Left ventricle myocardium inferior (tissue), 1 donor: ENCODE measurements at regions not wholly inside any gene's neighbourhood (a gene's known extent, or its start where the extent isn't known, plus 50 kb on each side); places are given as distances from the start of the nearest gene placed in this dataset.
"Not testable (repeated sequence)": the region's sequence is repeated elsewhere in the genome, so short reads cannot be mapped to it uniquely, and the experiment has no call there.

ENCODE experiments used
- DNase-seq: peaks from one replicate; pipeline ENCODE4 v3.0.0-alpha.2; 2020
- H3K27ac ChIP-seq: fragments of 200-600 bp; replicated peaks from 2 replicates; pipeline ENCODE4 v1.8.0; 2021
- H3K27me3 ChIP-seq: fragments of 200-600 bp; 2 replicates; pipeline ENCODE4 v1.8.0; 2021; ENCODE audit warnings: low read depth
- H3K36me3 ChIP-seq: fragments of 200-600 bp; 2 replicates; pipeline ENCODE4 v1.8.0; 2021
- H3K4me1 ChIP-seq: fragments of 200-600 bp; 2 replicates; pipeline ENCODE4 v1.8.0; 2021
- H3K4me3 ChIP-seq: fragments of 200-600 bp; 2 replicates; pipeline ENCODE4 v1.8.0; 2021; ENCODE audit warnings: mild to moderate bottlenecking, moderate library complexity
- H3K9me3 ChIP-seq: fragments of 200-600 bp; replicated peaks from 2 replicates; pipeline ENCODE4 v1.8.0; 2021
- intact Hi-C: fragments of 100-400 bp; cut with micrococcal nuclease; formaldehyde crosslinking; loops from one replicate; pipeline ENCODE4 v1.11.0; 2022
- TF ChIP-seq, protein P1 (sequence below): fragments of 200-600 bp; IDR thresholded peaks from 2 replicates; pipeline ENCODE4 v1.8.0; 2021; ENCODE audit warnings: antibody characterized with exemption, mild to moderate bottlenecking, borderline replicate concordance
- donor health status: DM: no; HTN: yes; CAD: no; lungs with severe emphysema.

DNA sequence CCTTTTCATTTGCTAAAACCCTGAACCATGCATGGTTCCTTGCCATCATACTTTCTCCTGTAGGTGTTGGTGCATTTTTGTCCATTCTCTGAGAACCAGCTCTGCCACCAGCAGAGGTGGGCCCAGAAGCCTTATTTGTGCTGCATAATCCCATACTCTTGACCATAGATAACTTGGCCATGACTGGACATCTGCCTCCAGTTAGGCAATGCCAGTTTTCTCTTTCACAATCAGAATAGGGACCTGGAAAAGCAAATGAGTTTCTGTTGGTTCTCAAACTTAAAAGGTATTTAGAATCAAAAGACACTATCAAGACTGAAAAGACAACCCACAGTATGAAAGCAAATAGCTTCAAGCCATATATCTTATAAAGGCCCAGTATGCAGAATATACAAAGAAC is 167.3 kb downstream of the MAIP1 start:
- Histone ChIP-seq H3K9me3 (no peaks in the 10 kb centered on the region), H3K4me3 (no peak overlapping the region), H3K36me3 (no peaks in the 10 kb centered on the region), H3K4me1 (no peaks in the 10 kb centered on the region), H3K27me3 (peaks cover 3% of the 10 kb centered on the region), H3K27ac (no peak overlapping the region)
- intact Hi-C loops: no loop called here
- no peak for DNase-seq
- TF ChIP-seq, protein P1, sequence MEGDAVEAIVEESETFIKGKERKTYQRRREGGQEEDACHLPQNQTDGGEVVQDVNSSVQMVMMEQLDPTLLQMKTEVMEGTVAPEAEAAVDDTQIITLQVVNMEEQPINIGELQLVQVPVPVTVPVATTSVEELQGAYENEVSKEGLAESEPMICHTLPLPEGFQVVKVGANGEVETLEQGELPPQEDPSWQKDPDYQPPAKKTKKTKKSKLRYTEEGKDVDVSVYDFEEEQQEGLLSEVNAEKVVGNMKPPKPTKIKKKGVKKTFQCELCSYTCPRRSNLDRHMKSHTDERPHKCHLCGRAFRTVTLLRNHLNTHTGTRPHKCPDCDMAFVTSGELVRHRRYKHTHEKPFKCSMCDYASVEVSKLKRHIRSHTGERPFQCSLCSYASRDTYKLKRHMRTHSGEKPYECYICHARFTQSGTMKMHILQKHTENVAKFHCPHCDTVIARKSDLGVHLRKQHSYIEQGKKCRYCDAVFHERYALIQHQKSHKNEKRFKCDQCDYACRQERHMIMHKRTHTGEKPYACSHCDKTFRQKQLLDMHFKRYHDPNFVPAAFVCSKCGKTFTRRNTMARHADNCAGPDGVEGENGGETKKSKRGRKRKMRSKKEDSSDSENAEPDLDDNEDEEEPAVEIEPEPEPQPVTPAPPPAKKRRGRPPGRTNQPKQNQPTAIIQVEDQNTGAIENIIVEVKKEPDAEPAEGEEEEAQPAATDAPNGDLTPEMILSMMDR: no peak

DNA sequence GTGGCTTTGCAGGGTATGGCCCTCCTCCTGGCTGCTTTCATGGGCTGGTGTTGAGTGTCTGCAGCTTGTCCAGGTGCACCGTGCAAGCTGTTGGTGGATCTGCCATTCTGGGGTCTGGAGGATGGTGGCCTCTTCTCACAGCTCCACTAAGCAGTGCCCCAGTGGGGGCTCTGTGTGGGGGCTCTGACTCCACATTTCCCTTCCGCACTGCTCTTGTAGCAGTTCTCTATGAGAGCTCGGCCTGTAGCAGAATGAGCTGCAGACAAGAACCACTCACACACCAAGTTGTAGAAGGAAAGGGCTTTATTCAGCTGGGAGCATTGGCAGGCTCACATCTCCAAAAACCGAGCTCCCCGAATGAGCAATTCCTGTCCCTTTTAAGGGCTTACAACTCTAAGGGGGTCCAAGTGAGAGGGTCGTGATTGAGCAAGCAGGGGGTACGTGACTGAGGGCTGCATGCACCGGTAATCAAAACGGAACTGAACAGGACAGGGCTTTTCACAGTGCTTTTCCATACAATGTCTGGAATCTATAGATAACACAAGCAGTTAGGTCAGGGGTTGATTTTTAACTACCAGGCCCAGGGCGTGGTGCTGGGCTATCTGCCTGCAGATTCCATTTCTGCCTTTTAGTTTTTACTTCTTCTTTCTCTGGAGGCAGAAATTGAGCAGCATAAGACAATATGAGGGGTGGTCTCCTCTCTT is 169.4 kb downstream of the MAIP1 start:
- H3K4me3 ChIP-seq, DNase-seq, H3K27ac ChIP-seq, intact Hi-C loops, H3K4me1 ChIP-seq, H3K9me3 ChIP-seq, H3K27me3 ChIP-seq, H3K36me3 ChIP-seq: not testable (repeated sequence)

DNA sequence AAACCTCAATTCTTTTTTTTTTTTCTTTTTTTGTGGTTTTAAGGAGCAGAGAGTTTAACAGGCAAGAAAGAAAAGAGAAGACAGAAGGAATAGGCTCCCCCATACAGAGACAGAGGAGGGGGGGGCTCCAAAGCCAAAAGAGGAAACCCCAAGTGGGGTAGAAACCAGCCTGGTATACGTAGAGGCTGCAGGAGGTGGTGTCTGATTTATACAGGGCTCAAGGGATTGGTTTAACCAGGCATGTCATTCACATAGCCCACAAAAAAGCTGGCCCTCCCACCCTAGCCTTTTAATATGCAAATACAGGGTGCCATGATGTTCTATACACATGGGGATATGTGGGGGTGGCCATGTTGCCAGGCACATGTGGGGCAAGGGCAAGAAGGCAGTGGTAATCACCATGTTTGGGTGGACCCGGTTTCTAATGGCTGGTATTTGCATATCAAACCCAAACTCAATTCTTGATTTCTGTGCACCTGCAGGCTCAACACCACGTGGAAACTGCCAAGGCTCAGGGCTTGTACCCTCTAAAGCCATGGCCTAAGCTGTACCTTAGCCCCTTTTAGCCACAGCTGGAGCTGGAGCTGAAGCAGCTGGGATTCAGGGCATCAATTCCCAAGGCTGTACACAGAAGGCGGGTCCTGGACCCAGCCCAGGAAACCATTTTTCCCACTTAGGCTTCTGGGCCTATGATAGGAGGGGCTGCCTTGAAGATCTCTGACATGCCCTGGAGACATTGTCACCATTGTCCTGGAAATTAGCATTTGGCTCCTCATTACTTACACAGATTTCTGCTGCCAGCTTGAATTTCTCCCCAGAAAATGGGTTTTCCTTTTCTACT is 170.3 kb downstream of the MAIP1 start:
- no peaks in the 10 kb centered on the region for H3K9me3 ChIP-seq
- intact Hi-C loops: no loop called here
- H3K27me3 ChIP-seq: no peaks in the 10 kb centered on the region
- H3K4me3 ChIP-seq: no peak overlapping the region
- no peaks in the 10 kb centered on the region for H3K36me3 ChIP-seq
- no peak for DNase-seq
- no peak overlapping the region for H3K27ac ChIP-seq
- no peaks in the 10 kb centered on the region for H3K4me1 ChIP-seq
- TF ChIP-seq, protein P1: no peak

DNA sequence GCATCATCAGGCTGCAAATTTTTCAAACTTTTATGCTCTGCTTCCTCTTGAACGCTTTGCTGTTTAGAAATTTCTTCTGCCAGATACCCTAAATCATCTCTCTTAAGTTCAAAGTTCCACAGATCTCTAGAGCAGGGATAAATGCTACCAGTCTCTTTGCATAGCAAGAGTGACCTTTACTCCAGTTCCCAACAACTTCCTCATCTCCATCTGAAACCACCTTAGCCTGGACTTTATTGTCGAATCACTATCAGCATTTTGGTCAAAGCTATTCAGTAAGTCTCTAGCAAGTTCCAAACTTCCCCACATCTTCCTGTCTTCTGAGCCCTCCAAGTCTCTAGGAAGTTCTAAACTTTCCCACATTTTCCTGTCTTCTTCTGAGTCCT is 170.9 kb downstream of the MAIP1 start:
- H3K9me3 ChIP-seq, H3K4me3 ChIP-seq, H3K27me3 ChIP-seq, intact Hi-C loops, DNase-seq, H3K36me3 ChIP-seq, H3K27ac ChIP-seq, H3K4me1 ChIP-seq: not testable (repeated sequence)

DNA sequence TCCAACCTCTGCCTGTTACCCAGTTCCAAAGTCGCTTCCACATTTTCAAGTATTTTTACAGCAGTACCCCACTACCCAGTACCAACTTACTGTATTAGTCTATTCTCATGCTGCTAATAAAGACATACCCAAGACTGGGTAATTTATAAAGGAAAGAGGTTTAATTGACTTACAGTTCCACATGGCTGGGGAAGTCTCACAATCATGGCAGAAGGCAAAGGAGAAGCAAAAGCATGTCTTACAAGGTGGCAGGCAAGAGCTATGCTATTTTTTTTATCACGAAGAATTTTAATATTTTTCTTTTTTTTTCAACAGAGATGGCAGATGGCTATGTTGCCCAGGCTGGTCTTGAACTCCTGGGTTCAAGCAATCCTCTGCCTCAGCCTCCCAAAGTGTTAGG is 171.3 kb downstream of the MAIP1 start:
- H3K27me3 ChIP-seq, DNase-seq, H3K4me1 ChIP-seq, H3K36me3 ChIP-seq, intact Hi-C loops, H3K27ac ChIP-seq, H3K9me3 ChIP-seq, H3K4me3 ChIP-seq: not testable (repeated sequence)

DNA sequence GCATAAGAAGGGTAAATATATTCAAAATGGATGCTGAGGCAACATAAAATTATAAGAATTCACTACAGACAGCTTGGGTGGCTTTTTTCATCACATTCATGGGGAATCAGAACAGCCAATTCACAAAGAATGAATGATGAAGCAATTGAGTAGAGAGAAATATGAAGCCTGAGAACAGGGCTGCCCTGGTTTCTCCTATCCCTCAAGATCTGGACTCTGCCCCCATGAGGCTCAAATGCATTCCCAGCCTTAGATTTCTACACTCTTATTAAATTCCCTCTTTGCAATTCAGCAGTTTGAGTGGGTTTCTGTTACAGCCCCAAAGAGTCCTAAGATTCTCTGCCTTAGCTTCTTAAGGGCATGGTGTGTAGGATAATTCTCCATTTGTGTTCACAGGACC is 172.5 kb downstream of the MAIP1 start:
- no peak for DNase-seq
- Histone ChIP-seq H3K4me3 (no peak overlapping the region), H3K36me3 (no peaks in the 10 kb centered on the region), H3K4me1 (no peaks in the 10 kb centered on the region), H3K9me3 (no peaks in the 10 kb centered on the region), H3K27ac (no peak overlapping the region), H3K27me3 (no peaks in the 10 kb centered on the region)
- TF ChIP-seq, protein P1: no peak
- intact Hi-C loops: no loop called here

DNA sequence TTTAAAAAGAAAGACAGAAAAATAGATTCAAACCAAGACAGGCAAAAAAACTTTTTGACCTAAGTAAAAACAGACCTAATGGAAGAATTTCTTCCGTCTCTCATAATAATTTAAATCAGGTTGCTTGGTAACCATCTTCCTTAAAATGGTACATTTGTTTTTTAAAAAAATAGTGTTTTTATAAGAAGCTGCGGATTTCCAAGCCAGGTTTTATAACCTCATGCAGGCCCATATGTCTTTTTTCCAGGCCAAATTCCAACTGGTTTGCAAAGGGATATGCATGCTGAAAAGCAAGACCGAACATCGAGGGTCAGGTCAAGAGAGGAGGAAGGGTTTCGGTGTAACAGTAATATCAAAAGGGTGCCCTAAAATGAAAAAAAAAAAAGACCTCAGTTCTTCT is 172.9 kb downstream of the MAIP1 start:
- intact Hi-C loops: no loop called here
- DNase-seq: no peak
- Histone ChIP-seq H3K4me3 (no peak overlapping the region), H3K4me1 (no peaks in the 10 kb centered on the region), H3K27me3 (no peaks in the 10 kb centered on the region), H3K9me3 (no peaks in the 10 kb centered on the region), H3K27ac (no peak overlapping the region), H3K36me3 (no peaks in the 10 kb centered on the region)
- TF ChIP-seq, protein P1: no peak
